Lower lobe of right lung (tissue), 2 donors: ENCODE measurements at regions not wholly inside any gene's neighbourhood (a gene's known extent, or its start where the extent isn't known, plus 50 kb on each side); places are given as distances from the start of the nearest gene placed in this dataset.

Experiments
- ATAC-seq, 2 donors: fragments of 200-7000 bp; cut with Tn5 transposase; one replicate each; pipeline ENCODE4 v1.9.1; 2020 to 2022; ENCODE audit warnings: mild to moderate bottlenecking in 2 of 2, moderate library complexity in 2 of 2
- DNase-seq: peaks from one replicate; pipeline ENCODE4 v3.0.0-alpha.2; 2020
- H3K27ac ChIP-seq: fragments of 200-600 bp; one replicate; pipeline ENCODE4 v1.8.0; 2022
- H3K27me3 ChIP-seq: fragments of 200-600 bp; one replicate; pipeline ENCODE4 v1.8.0; 2022; ENCODE audit warnings: low read depth
- H3K36me3 ChIP-seq: fragments of 200-600 bp; one replicate; pipeline ENCODE4 v1.8.0; 2022; ENCODE audit warnings: mild to moderate bottlenecking
- H3K4me1 ChIP-seq: fragments of 200-600 bp; one replicate; pipeline ENCODE4 v1.8.0; 2022
- H3K4me3 ChIP-seq: fragments of 200-600 bp; one replicate; pipeline ENCODE4 v1.8.0; 2022; ENCODE audit warnings: mild to moderate bottlenecking
- H3K9me3 ChIP-seq: fragments of 200-600 bp; one replicate; pipeline ENCODE4 v1.8.0; 2022
- intact Hi-C: fragments of 100-400 bp; cut with DNase I; formaldehyde crosslinking; loops from one replicate; pipeline ENCODE4 v1.11.0; 2022
- TF ChIP-seq, protein P1 (sequence below): fragments of 200-600 bp; IDR thresholded peaks from one replicate; pipeline ENCODE4 v1.8.0; 2022; ENCODE audit warnings: antibody characterized with exemption, mild to moderate bottlenecking
- donor health status: DM: no; HTN: yes; CAD: no; lungs with severe emphysema.

DNA sequence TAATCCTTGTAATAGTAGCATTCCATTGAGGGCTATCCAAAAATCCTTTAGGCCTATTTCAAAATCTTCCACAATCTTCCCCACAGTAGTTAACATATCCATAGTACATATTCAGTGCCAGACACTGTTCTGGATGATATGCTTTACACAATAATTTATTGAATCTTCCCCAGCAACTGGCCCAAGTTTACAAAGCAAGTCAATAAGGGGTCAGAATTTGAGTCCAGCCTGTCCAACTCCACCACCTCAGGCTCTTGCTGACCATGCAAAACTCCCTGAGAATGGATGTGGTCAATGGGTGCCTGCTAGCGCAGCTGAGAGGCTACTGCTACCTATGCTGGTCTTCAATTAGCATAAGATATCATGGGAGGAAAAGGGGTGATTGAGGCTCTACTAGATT is 529.6 kb downstream of the FGF9 start:
- intact Hi-C loops = no loop called here

GRCh38 chr13:22201375-22201925 is 530.6 kb downstream of the FGF9 start:
- DNase-seq (no peak), ATAC-seq (no peak)
- H3K36me3 ChIP-seq = no peaks in the 10 kb centered on the region
- H3K4me1 ChIP-seq = no peaks in the 10 kb centered on the region
- H3K4me3 ChIP-seq = no peak overlapping the region
- intact Hi-C loops = no loop called here
- TF ChIP-seq, protein P1, sequence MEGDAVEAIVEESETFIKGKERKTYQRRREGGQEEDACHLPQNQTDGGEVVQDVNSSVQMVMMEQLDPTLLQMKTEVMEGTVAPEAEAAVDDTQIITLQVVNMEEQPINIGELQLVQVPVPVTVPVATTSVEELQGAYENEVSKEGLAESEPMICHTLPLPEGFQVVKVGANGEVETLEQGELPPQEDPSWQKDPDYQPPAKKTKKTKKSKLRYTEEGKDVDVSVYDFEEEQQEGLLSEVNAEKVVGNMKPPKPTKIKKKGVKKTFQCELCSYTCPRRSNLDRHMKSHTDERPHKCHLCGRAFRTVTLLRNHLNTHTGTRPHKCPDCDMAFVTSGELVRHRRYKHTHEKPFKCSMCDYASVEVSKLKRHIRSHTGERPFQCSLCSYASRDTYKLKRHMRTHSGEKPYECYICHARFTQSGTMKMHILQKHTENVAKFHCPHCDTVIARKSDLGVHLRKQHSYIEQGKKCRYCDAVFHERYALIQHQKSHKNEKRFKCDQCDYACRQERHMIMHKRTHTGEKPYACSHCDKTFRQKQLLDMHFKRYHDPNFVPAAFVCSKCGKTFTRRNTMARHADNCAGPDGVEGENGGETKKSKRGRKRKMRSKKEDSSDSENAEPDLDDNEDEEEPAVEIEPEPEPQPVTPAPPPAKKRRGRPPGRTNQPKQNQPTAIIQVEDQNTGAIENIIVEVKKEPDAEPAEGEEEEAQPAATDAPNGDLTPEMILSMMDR = no peak
- no peaks in the 10 kb centered on the region for H3K27me3 ChIP-seq
- no peak overlapping the region for H3K27ac ChIP-seq
- H3K9me3 ChIP-seq = no peaks in the 10 kb centered on the region

More for the DNA sequence above, 529.6 kb downstream of the FGF9 start:
- no peak overlapping the region for H3K27ac ChIP-seq
- TF ChIP-seq, protein P1 = no peak
- H3K27me3 ChIP-seq = no peaks in the 10 kb centered on the region
- DNase-seq (no peak), ATAC-seq (no peak)
- H3K9me3 ChIP-seq = no peaks in the 10 kb centered on the region
- H3K4me3 ChIP-seq = no peak overlapping the region
- H3K36me3 ChIP-seq = no peaks in the 10 kb centered on the region
- H3K4me1 ChIP-seq = no peaks in the 10 kb centered on the region

DNA sequence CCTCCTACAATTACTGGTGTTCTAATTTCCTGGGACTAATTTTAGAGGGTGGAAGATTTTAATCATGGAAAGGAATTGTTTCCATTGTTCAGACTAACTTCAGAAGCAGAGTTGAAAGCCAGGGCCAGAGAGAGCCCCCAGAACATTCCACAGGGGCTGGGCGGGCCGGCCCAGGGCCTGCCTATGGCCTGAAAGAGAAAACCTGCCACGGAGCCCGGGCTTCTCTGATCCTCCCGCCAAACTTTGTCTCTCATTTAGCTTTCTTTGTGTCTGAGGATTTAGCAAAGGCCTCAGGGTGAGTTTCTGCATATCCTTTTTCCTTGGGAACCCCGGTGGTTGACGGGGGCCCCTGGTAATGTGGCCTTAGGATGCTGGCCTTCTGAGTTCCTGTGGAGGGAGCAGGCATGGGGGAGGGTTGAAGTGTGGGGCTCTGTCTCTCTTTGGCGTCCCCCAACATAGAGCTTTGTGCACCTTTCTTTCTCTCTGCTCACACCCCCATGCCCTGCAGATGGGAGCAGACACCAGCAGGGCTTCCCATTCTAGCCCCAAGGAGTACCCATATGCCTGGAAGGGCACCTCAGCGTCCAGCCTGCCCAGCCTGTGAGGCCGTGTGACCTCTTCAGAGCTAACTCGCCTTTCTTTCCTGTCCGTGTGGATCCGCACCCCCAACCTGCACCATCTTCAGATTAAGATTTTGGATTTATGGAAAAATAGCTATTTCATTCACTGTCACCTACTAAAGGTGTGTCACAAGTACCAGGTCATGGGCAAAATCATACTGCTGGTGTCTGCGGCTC is 539.5 kb downstream of the FGF9 start:
- intact Hi-C loops = no loop called here
- ATAC-seq = no peak
- TF ChIP-seq, protein P1 = no peak
- Histone ChIP-seq H3K4me1 (no peaks in the 10 kb centered on the region), H3K27ac (no peak overlapping the region), H3K36me3 (no peaks in the 10 kb centered on the region), H3K9me3 (no peaks in the 10 kb centered on the region), H3K27me3 (no peaks in the 10 kb centered on the region), H3K4me3 (no peak overlapping the region)
- no peak for DNase-seq

DNA sequence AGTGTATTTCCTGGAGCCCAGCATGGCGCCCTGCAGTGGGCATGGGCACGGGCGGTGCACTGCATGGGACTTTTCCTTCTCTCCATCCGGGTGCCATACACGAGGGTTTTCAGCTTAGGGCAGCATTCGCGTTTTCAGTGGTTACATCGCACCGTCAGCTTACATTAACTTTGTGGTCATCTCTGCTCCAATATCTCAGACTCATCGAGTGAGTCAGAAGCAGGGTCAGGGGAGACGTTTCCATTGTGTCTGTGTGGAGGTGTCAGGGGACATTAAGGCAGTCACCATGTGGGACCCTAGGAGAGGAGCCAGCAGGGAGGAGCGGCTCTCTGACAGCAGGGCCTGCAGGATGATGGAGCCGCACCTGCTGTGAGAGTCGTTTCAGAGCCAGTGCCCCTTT is 541.0 kb downstream of the FGF9 start:
- DNase-seq (no peak), ATAC-seq (peak in 1 of 2 donors; percentile 20)
- H3K36me3 ChIP-seq = no peaks in the 10 kb centered on the region
- no peaks in the 10 kb centered on the region for H3K4me1 ChIP-seq
- no peak overlapping the region for H3K27ac ChIP-seq
- no peaks in the 10 kb centered on the region for H3K27me3 ChIP-seq
- intact Hi-C loops = no loop called here
- TF ChIP-seq, protein P1 = no peak
- no peak overlapping the region for H3K4me3 ChIP-seq
- no peaks in the 10 kb centered on the region for H3K9me3 ChIP-seq

GRCh38 chr13:22212576-22212975 is 541.7 kb downstream of the FGF9 start:
- no peaks in the 10 kb centered on the region for H3K36me3 ChIP-seq
- H3K4me1 ChIP-seq = no peaks in the 10 kb centered on the region
- TF ChIP-seq, protein P1 = no peak
- ATAC-seq (peak in 1 of 2 donors; percentile 29), DNase-seq (no peak)
- H3K4me3 ChIP-seq = no peak overlapping the region
- H3K27me3 ChIP-seq = no peaks in the 10 kb centered on the region
- intact Hi-C loops = no loop called here
- H3K27ac ChIP-seq = no peak overlapping the region
- no peaks in the 10 kb centered on the region for H3K9me3 ChIP-seq
